ENCODE measurements at regions not wholly inside any gene's neighbourhood (a gene's known extent, or its start where the extent isn't known, plus 50 kb on each side); places are given as distances from the start of the nearest gene placed in this dataset.

DNA sequence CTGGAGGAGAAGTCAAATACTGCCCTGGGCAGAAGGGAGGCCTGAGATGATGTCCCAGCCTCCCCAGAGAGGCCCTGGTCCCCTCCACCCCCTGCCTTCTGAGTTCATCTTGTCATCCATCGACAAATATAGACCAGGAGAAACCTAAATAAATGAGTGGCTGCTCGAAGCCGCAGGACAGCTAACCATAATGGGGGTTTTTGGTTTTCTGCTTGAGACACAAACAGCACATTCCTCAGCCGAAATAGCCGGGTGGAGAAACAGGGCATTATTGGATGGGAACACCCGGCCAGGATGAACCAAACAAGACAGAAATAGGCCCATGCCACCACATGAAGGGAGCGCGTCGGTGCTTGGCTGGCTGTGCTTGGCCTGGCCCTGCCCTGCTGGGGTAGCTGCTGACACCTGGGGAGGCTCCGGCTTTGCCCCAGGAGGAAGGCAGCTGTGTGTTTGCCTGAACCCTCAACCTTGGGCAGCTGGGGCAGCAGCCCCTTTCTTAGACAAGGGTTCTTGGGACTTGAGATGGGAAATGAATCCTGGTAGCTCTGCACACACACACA, 188.1 kb downstream of the IRX5 start:
- peaks cover 0 to 4% of the 10 kb centered on the region in 2 experiments; a peak in 2 of 5 replicates for H3K27me3 ChIP-seq (ENCODE audit: control insufficient read depth in 2 of 2, insufficient read depth in 2 of 2, low read length in 2 of 2)
- no peaks in the 10 kb centered on the region for H3K9me3 ChIP-seq (replicated peaks; ENCODE audit: control insufficient read depth, insufficient read depth, low read depth, low read length)
- H2AFZ ChIP-seq (ENCODE audit: low read depth, low read length): no peak overlapping the region
- no peaks in the 10 kb centered on the region for H3K79me2 ChIP-seq (ENCODE audit: control insufficient read depth, insufficient read depth, low read length)
- WGBS (ENCODE audit: insufficient coverage, low coverage, missing lambda C conversion rate): 1% methylated on average over 9 of the region's 10 CpGs
- BruUV-seq (replicated peaks): no TSS peak
- H3K36me3 ChIP-seq (ENCODE audit: control insufficient read depth, insufficient read depth, low read length): no peaks in the 10 kb centered on the region
- TF ChIP-seq SMC3 (conservative IDR thresholded peaks at IDR 0.05; ENCODE audit: insufficient read depth, low read depth, low read length) (no peak), SNIP1 (IDR thresholded peaks at IDR 0.05; ENCODE audit: low read depth) (no peak), ZBED1 (IDR thresholded peaks at IDR 0.05) (no peak), ZFPM2 (CRISPR knock-in tag; IDR thresholded peaks at IDR 0.05) (no peak), DIDO1 (tag; IDR thresholded peaks at IDR 0.05; ENCODE audit: low read depth) (no peak), HDAC2 (IDR thresholded peaks at IDR 0.05) (no peak), ZNF408 (CRISPR knock-in tag; IDR thresholded peaks at IDR 0.05; ENCODE audit: low read depth) (no peak), SRF (CRISPR knock-in tag; IDR thresholded peaks at IDR 0.05) (no peak), CREM (IDR thresholded peaks at IDR 0.05; ENCODE audit: low read depth) (no peak), RHOXF2B (CRISPR knock-in tag; conservative IDR thresholded peaks at IDR 0.05) (no peak), HLTF (IDR thresholded peaks at IDR 0.05) (no peak)
- TF ChIP-seq, protein P1, sequence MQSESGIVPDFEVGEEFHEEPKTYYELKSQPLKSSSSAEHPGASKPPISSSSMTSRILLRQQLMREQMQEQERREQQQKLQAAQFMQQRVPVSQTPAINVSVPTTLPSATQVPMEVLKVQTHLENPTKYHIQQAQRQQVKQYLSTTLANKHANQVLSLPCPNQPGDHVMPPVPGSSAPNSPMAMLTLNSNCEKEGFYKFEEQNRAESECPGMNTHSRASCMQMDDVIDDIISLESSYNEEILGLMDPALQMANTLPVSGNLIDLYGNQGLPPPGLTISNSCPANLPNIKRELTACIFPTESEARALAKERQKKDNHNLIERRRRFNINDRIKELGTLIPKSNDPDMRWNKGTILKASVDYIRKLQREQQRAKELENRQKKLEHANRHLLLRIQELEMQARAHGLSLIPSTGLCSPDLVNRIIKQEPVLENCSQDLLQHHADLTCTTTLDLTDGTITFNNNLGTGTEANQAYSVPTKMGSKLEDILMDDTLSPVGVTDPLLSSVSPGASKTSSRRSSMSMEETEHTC (IDR thresholded peaks at IDR 0.05): no peak
- TF ChIP-seq, protein P2, sequence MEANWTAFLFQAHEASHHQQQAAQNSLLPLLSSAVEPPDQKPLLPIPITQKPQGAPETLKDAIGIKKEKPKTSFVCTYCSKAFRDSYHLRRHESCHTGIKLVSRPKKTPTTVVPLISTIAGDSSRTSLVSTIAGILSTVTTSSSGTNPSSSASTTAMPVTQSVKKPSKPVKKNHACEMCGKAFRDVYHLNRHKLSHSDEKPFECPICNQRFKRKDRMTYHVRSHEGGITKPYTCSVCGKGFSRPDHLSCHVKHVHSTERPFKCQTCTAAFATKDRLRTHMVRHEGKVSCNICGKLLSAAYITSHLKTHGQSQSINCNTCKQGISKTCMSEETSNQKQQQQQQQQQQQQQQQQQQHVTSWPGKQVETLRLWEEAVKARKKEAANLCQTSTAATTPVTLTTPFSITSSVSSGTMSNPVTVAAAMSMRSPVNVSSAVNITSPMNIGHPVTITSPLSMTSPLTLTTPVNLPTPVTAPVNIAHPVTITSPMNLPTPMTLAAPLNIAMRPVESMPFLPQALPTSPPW (CRISPR knock-in tag; IDR thresholded peaks at IDR 0.05): no peak
- TF ChIP-seq, protein P3, sequence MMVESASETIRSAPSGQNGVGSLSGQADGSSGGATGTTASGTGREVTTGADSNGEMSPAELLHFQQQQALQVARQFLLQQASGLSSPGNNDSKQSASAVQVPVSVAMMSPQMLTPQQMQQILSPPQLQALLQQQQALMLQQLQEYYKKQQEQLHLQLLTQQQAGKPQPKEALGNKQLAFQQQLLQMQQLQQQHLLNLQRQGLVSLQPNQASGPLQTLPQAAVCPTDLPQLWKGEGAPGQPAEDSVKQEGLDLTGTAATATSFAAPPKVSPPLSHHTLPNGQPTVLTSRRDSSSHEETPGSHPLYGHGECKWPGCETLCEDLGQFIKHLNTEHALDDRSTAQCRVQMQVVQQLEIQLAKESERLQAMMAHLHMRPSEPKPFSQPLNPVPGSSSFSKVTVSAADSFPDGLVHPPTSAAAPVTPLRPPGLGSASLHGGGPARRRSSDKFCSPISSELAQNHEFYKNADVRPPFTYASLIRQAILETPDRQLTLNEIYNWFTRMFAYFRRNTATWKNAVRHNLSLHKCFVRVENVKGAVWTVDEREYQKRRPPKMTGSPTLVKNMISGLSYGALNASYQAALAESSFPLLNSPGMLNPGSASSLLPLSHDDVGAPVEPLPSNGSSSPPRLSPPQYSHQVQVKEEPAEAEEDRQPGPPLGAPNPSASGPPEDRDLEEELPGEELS (CRISPR knock-in tag; IDR thresholded peaks at IDR 0.05; ENCODE audit: borderline replicate concordance): no peak
- TF ChIP-seq, protein P4, sequence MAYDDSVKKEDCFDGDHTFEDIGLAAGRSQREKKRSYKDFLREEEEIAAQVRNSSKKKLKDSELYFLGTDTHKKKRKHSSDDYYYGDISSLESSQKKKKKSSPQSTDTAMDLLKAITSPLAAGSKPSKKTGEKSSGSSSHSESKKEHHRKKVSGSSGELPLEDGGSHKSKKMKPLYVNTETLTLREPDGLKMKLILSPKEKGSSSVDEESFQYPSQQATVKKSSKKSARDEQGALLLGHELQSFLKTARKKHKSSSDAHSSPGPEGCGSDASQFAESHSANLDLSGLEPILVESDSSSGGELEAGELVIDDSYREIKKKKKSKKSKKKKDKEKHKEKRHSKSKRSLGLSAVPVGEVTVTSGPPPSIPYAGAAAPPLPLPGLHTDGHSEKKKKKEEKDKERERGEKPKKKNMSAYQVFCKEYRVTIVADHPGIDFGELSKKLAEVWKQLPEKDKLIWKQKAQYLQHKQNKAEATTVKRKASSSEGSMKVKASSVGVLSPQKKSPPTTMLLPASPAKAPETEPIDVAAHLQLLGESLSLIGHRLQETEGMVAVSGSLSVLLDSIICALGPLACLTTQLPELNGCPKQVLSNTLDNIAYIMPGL (CRISPR knock-in tag; IDR thresholded peaks at IDR 0.05): no peak
- TF ChIP-seq, protein P5, sequence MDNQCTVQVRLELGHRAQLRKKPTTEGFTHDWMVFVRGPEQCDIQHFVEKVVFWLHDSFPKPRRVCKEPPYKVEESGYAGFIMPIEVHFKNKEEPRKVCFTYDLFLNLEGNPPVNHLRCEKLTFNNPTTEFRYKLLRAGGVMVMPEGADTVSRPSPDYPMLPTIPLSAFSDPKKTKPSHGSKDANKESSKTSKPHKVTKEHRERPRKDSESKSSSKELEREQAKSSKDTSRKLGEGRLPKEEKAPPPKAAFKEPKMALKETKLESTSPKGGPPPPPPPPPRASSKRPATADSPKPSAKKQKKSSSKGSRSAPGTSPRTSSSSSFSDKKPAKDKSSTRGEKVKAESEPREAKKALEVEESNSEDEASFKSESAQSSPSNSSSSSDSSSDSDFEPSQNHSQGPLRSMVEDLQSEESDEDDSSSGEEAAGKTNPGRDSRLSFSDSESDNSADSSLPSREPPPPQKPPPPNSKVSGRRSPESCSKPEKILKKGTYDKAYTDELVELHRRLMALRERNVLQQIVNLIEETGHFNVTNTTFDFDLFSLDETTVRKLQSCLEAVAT (IDR thresholded peaks at IDR 0.05): no peak
- no peak overlapping the region for H3K27ac ChIP-seq (ENCODE audit: extremely low read depth, low read depth, low read length)
- H3K9me1 ChIP-seq (ENCODE audit: control insufficient read depth, insufficient read depth, low read length): no peaks in the 10 kb centered on the region
- ChIA-PET CTCF (ENCODE audit: low intra/inter-chr PET ratio) (no interaction called here), POLR2A (interaction anchor here (0.6 kb wide), 1 partner anchor 29 kb away, joined by 3 read pairs; no protein-coding TSS in a partner anchor)
- no peak overlapping the region for H3K4me2 ChIP-seq (ENCODE audit: insufficient read depth, low read length)
- 0 out of 2 replicates have a peak, but pooled peaks cover 2% of the 10 kb centered on the region for H4K20me1 ChIP-seq (replicated peaks; ENCODE audit: control insufficient read depth, insufficient read depth, low read length)
- no peak for DNase-seq (ENCODE audit: extremely low read depth in 1 of 4, low spot score in 3 of 4)
- no peak overlapping the region for H3K9ac ChIP-seq (ENCODE audit: insufficient read depth in 1 of 2, low read depth in 2 of 2, low read length in 2 of 2)
- intact Hi-C loops (cut with micrococcal nuclease) (loop anchor here (10.0 kb wide), 1 partner anchor 136 kb away; no protein-coding TSS in a partner anchor), in situ Hi-C loops (cut with MboI) (no loop called here)
- H3K4me3 ChIP-seq: no peak overlapping the region
- no peaks in the 10 kb centered on the region for H3K4me1 ChIP-seq (replicated peaks in 1 of 2; ENCODE audit: control insufficient read depth in 2 of 2, insufficient read depth in 2 of 2, low read length in 2 of 2)
- FAIRE-seq: no peak
- ATAC-seq: no peak

All from K562 (cell line).